ENCODE measurements at regions not wholly inside any gene's neighbourhood (a gene's known extent, or its start where the extent isn't known, plus 50 kb on each side); places are given as distances from the start of the nearest gene placed in this dataset.

DNA sequence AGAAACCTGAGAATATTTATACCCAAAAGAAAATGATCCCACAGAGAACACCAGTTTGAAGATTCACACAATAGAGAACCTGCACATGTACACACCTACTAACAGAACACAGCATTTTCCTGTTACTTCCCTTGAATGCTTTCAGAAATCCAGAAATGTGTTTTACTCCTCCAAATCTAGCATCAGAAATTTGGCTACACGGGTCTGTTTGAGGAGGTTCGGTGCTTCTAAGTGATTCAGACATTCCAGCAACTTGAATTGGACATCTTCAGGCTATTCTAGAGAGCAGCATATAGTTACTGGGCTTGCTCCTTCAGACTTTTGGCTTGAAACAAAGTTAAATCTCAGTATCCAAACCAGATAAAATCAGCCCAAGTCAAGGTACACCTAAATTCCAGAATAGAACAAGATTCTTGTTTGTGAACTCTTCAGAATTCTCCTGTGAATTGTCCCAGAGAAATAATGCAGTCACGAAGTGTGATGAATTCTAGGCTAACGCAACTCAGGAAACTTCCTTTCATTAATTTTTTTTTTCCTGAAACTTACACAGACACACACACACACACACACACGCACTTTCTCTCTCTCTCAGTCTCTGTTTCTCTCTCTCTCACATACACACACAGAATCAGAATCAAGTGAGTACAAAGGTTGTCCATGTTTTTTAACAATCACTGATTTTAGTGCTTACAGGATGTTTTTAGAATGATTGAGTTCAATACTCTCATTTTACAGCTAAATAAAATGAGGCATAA is 278.4 kb upstream of the SNX7 start:
- no peak for DNase-seq (ENCODE audit: low read depth)

DNA sequence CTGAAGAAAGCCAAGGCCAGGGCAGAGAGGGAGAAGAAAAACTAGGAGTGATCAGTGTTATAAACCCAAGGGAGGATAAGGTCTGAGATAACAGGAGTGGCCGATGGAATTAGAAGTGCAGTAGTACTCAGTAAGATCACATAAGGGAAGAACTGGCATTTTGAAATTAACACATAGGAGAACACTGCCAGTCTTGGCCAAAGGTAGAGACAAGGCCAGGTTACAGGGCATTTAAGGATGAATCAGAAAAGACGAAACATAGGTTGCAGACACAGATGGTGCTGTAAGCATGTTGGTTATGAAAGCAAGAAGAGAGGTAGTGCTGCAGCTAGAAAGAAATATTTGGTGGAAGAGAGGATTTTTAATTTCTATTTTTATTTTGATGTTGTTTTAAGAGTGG is 278.9 kb upstream of the SNX7 start:
- no peak for DNase-seq (ENCODE audit: low read depth)

DNA sequence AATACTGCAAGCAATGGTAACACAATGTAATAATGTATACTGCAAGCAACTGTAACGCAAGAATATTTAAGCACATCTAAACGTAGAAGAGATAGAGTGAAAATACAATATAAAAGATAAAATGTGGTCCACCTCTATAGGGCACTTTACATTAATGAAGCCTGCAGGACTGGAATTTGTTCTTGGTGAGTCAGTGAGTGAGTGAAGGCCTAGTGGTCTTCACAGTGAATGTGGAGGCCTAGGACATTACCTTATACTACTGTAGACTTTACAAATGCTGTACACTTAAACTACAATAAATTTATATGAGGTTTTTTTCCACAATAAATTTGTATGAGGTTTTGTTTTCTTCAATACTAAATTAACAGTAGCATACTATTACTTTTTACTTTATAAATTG is 287.4 kb upstream of the SNX7 start:
- no peak for DNase-seq (ENCODE audit: low read depth)

DNA sequence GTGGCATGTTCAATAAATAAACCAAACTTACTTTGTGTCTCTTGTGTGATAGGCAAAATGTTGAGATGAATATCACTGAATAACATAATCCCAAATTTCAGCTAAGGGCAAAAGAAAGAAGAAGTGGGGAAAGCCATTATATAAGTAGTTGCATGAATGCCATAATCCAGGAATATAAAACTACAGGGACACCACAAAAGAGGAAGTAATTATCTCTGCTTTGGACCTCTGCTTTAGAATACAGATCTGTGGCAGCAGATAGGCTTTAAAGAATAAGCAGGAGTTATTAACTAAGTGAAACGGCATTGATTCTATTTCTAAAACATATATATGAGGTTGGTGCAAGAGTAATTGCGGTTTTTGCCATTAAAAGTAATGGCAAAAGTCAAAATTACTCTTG is 288.5 kb upstream of the SNX7 start:
- DNase-seq (ENCODE audit: low read depth) = no peak

DNA sequence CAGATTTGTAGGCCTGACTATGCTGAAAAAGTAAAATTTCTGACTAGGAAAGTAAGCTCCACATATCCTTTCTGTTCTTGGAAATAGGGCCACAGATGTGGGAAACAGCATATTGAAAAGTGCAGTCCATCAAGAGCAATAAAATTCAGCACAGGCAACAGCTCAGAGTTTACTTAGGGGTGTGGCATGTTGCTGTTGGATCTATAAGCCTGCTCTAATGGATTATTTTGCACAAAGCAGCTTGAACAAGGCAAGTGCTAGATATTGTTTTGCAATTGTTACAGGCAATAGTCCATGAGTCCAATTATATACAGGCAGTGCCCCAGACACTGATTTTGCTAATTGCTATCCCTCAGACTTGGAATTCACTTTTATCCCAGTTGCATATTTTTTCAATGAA is 289.8 kb upstream of the SNX7 start:
- DNase-seq (ENCODE audit: low read depth) = no peak

DNA sequence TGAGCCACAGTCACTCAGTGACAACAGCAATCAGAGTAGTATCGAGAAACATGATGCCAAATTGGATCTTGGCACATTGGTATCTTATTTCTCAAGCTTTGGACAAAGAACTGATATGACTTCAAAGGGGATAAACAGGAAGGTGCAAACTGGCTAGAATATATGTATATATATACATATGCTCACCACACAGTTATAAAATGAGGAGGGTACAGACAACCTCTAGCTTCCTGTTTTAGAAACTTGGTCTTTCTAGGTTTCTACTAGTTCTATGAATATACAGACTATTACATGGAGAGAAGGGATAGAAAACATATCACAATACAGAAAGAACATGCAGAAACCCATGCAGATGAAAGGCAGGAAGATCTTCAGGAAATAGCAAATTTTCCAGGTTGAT is 292.1 kb upstream of the SNX7 start:
- DNase-seq (ENCODE audit: low read depth) = no peak

DNA sequence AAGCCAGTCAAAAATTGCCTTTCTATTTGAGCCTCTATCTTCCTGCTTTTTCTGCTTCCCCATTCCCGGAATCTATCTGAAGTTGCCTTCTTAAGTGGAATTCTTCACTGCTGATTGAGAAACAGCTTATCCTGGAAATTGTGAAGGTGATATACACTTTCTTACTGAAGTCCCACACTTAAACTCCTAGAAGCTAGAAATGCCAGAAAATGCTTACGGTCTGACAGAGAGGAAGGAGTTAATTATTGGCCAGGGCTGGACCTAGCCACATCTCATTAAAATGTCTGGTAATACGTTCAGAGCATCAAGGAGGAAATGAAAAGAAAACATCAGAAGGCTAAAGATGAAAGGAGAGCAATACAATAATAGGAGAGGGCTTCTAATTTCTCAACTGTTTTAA is 292.5 kb upstream of the SNX7 start:
- no peak for DNase-seq (ENCODE audit: low read depth)

DNA sequence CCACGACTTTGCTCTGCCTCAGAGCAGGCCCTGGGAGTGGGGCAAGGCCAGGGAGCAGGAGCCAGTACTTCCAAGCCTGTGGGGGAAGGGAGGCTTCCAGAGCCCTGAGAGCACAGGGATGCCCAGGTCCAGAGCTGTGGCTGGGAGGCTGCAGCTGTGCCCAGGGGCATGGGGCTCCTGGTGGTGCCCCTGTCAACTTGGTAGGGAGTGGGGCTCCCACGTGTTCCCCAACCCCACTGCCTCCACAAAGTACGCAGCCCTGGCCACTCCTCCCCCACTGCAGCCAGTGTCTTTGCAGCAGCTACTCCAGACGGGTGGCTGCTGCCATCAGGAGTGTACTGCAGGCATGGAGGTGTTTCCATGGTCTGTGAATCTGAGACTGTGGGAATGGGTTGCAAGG is 294.1 kb upstream of the SNX7 start:
- DNase-seq (ENCODE audit: low read depth) = no peak

DNA sequence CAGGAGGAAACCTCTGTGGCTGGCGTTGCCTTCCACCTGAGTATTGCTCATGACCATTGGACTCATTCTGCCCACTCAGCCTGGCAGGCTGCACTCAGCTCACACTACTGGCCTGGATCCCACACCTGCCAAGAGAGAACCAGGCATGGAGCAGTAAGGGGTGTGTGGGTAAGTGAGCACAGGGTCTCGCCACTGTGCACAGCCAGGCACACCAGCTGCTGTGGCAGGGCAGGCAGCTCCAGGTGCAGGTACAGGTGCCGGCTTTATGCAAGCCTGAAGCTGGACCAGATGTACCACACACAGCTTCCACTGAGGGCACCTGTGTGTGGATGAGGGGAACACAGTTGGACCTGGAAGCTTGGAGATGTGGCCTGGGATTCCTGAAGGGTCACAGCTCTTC is 295.2 kb upstream of the SNX7 start:
- DNase-seq (ENCODE audit: low read depth) = no peak

DNA sequence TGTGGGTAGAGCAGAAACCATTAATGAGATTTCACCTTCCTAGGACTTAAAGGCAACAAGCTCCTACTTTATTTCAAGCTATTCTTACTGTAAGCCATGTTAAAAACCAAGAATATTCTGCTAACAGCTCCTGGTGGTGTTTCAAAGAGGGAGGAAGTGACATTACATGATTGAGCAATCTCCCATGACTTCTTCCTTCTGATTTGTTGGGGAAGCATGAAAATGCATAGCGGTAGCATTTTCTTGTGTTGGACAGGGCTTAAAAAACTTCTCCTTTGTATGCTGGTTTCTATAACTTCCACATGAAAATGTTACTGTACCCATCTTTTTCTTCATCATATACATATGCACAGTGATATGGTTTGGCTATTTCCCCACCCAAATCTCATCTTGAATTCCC is 297.0 kb upstream of the SNX7 start:
- DNase-seq (ENCODE audit: low read depth) = no peak

DNA sequence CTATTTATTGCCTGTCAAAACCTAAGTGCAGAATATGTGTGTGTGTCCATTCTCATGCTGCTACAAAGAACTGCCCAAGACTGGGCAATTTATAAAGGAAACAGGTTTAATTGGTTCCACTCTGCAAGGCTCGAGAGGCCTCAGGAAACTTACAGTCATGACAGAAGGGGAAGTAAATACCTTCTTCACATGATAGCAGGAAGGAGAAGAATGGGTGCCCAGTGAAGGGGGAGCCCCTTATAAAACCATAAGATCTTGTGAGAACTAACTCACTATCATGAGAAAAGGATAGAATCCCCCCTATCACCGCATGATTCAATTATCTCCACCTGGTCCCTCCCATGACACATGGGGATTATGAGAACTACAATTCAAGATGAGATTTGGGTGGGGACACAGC is 300.7 kb upstream of the SNX7 start:
- no peak for DNase-seq (ENCODE audit: low read depth)

DNA sequence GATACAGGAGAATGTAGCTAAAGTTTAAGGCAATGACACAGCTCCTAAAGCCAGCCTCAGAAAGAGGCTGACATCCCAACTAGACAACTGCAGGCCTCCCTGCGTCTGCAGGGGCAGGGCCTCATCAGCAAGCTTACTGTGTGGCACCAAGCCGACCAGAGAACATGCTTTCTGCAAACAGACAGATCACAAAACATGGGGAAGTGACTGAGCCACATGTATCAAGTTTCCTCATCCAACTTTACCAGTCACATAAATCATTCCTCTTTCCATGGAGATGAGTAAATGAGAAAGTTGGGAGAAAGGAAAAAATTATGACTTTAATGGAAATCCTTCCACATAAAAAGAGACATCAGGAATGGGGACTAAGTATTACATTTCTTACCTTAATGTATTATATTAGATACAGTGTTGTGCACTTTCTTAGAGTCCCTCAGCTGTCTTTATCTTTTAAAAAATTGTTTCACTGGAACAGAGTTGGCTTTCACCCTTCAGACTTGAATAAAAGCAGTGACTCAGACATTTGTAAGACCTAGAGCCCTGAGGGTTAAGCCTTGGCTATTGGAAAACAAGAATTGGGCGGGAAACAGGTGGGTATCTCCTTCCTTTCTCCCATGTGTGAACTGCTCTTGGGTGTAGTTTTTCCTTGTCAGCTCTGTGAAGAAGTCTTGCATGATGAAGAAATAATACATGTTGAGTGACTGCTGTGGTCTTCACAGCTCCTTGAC is 305.7 kb upstream of the SNX7 start:
- DNase-seq (ENCODE audit: low read depth) = no peak

DNA sequence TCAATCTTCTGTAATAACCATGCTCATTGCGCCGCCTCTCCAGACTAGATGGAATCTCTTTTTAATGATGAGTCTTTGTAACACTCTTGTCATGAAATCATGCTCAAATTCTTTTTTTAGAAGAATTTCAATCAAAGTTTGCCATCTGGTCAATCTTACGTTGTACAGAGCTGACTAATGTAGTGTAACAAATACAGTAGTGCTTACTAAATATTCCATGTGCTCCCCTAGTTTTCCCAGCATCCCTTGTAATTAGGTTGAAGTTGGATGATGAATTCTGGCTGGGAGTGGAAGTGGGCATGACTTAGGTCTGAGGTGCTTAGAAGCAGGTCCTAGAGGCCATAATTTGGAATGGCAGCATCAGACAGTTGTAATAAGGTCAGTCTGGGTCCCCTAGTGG is 309.1 kb upstream of the SNX7 start:
- no peak for DNase-seq (ENCODE audit: low read depth)

DNA sequence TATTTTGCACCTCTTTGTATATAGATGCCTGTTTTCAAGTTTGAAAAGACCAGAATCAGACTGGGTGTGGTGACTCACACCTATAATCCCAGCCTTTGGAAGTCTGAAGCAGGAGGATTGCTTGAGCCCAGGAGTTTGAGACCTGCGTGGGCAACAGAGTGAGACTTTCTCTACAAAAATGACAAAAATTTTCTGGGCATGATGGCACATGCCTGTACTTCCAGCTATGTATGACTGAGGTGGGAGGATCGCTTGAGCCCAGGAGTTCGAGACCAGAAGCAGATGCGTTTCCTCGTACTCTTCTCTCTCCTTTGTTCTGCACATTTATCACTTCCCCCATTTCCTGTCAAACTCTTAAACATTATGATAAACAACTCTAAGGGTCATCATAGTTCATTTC is 310.0 kb upstream of the SNX7 start:
- no peak for DNase-seq (ENCODE audit: low read depth)

DNA sequence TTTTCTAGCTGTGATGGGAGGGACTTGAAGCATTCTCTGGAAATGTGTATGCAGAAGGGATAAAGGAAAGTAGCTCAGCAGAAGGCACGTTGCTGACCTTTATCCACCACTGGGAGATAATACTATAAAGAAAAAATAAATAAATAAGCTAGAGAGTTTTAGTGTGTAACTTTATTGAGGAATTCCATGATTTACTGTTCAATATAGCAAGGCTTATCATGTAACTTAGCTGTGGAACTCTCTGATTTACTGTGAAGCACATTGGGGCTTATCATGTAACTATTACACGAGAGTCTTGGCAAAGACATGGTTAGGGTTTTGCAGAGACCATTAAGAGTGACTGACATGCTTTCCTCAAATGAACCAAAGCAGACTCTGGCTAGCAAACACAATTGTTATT is 316.1 kb upstream of the SNX7 start:
- no peak for DNase-seq (ENCODE audit: low read depth)

DNA sequence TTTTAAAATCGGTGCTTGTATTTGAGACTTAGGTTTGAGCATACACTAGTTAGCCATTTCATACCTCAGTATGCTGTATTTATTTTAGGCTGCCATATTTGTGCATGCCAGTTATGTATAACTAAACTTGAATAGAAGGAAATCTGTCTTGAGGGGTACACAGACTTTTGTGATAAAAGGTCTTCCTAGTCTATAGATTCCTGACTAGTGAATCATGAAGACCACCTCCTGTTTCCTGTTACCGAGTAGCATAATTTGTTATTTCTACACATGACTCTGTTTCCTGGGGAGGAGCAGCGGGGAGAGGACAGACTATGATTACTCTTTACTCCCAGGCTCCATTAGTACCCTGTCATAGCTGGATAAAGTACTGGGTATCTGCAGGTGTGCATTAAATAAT is 316.8 kb upstream of the SNX7 start:
- DNase-seq (ENCODE audit: low read depth) = no peak

DNA sequence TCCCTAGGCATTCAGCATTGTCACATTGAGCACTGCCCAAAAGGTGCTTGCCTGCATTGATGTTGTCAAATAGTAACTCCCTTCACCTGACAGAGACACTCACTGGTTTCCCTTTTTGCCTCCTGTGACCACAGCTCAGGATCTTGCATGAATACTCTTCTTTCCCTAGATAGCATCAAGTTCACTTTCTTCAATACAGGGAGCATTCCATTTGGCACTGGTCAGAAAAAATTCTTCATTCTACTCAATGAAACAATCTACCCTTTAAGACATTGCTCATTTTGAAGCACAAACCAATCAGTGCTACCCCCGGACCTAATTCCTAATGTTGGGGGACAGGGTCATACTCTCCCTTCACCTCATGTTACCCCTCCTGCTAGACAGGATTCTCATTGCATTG is 319.0 kb upstream of the SNX7 start:
- DNase-seq (ENCODE audit: low read depth) = no peak

DNA sequence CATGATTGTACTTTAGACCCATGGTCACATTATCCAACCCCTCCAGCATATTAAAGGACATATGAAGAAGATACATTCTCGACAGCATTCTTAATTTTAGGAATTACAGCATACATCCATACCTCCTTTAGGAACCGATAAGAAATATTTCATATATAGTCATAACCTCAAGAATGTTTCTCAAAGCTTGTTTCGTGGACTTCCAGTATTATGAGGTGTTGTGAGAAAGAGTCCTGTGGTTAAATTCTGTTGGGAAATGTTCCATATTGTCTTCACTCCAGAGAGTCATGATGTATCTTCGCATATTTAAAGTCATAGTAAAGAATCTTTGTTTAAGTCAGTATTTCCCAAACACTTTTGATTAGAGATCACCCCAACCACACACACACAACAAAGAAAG is 321.0 kb upstream of the SNX7 start:
- no peak for DNase-seq (ENCODE audit: low read depth)

DNA sequence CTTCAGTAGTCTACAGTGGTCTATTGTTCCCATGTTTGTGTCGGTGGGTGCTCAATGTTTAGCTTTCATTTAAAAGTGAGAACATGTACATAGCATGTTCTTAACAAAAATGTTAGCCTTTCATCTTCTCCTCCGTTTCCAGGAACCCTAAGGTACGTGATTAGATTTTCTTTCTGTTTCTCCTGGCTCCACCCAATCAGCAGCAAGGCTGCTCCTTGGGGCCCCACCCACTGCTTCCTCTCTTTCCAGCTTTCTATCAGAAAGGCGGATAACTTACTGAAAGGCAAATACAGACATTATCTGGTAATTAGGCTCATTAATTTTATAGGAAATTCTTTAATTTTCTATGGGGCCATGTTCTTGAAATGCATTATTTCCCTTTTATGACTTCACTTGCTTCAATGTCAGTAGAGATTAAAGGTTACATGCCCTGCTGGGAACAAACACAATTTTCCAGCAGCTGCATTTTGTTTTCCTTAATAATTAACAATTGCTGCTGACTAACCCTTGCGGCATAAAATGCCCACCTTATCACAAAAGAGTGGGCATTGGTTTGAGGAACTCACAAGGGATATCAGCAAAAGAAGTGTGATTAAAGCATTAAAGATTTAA is 324.9 kb upstream of the SNX7 start:
- DNase-seq (ENCODE audit: low read depth) = no peak

DNA sequence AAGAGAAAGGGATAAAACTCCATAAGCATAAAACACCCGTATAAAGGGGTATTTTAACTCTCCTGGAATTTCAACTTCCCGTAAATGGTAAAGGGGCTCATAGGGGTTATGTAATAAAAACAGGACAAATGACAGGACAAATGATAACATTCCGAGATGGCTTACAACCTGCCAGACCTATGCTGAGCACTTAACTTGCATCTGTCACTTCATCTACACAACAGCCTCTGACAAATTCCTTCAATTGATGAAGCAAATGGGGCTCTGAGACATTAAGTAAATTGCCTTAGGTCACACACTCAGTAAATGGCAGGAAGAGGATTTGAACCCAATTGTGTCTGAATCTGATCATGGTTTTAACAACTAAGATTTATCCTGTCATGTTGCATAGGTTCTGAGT is 327.6 kb upstream of the SNX7 start:
- no peak for DNase-seq (ENCODE audit: low read depth)

DNA sequence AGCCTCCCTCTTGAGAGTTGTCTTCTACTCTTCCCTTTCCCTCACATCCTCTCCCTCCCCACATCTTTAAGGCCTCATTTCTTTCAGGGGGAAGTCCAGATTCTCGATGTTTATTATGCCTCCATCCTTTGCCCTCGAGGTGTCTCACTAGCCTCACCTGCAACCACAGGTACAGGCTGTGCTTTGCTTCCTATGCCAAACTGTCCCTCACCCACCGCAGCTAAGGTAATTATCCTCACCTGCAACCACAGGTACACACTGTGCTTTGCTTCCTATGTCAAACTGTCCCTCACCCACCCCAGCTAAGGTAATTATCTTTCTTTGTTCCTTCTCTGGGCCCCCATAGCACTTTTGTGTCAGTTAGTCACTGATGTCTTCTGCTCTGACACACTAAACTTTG is 328.1 kb upstream of the SNX7 start:
- no peak for DNase-seq (ENCODE audit: low read depth)

DNA sequence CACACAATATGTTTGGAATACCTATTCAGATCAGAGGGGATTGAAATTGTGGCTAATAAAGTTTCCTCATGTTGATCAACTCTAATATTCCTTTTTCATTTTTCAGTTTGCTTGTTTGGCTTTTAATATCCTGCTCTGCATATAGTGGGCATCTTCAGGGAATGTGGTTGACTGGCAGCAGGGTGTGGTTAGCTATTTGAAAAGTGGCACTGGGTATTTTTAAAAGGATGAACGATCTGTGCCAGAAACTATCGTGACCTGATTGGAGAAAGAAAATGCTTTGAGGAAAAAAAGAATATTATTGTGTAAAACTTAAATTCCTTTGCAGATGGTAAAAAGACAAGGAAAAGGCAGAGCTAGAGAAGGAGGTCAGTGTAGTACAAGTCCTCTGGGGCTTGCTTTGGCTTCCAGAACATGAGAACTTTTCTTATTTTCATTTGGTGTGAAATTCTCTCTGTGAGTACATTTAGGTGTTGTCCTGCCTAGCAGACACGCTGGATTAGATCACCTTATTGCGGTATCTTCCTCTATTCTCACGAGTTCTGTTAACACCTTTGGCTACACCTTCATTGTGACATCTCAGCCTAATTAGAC is 329.7 kb upstream of the SNX7 start:
- no peak for DNase-seq (ENCODE audit: low read depth)

DNA sequence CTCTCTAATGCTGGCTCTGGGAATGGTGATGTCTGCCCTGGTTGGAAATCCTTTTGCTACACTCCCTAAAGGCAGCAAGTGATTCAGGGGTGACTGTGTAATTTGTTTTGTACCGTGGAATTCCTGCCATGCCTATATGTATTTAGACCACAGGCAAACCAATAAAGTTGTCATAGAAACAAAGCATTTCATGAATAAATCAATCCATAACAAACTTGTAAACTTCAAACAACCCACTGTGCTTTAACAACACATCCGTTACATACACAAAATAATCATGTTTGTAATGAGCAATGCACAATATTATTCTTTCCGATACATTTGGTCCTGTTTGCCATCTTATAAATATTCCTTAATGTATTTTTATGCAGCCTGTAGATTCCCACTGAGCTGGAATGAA is 330.3 kb upstream of the SNX7 start:
- no peak for DNase-seq (ENCODE audit: low read depth)
